Mucosa of descending colon (tissue), 3 donors: ENCODE measurements at regions not wholly inside any gene's neighbourhood (a gene's known extent, or its start where the extent isn't known, plus 50 kb on each side); places are given as distances from the start of the nearest gene placed in this dataset.

Experiments
- ATAC-seq: fragments of 200-7000 bp; cut with Tn5 transposase; one replicate; pipeline ENCODE4 v1.9.1; 2020; ENCODE audit warnings: mild to moderate bottlenecking, moderate library complexity
- DNase-seq, 3 donors: peaks; one replicate each; pipeline ENCODE4 v3.0.0-alpha.2; 2020
- H3K36me3 ChIP-seq: fragments of 200-600 bp; one replicate; pipeline ENCODE4 v1.8.0; 2021; ENCODE audit warnings: low read depth, mild to moderate bottlenecking
- H3K4me1 ChIP-seq: fragments of 200-600 bp; one replicate; pipeline ENCODE4 v1.8.0; 2021; ENCODE audit warnings: low read depth, mild to moderate bottlenecking
- H3K4me3 ChIP-seq: fragments of 200-600 bp; one replicate; pipeline ENCODE4 v1.8.0; 2021; ENCODE audit warnings: mild to moderate bottlenecking
- H3K9me3 ChIP-seq: fragments of 200-600 bp; one replicate; pipeline ENCODE4 v1.8.0; 2021; ENCODE audit warnings: mild to moderate bottlenecking
- intact Hi-C, 2 donors: fragments of 100-400 bp; cut with DNase I in 1 of 2; cut with micrococcal nuclease in 1 of 2; formaldehyde crosslinking; loops; one replicate each; pipeline versions ENCODE4 v1.11.0 to v1.11.1; 2022; cut with DNase I, micrococcal nuclease
- TF ChIP-seq, protein P1 (sequence below): fragments of 200-600 bp; IDR thresholded peaks from one replicate; pipeline ENCODE4 v1.8.0; 2022; ENCODE audit warnings: antibody characterized with exemption, mild to moderate bottlenecking
- donor health status: DM: no; HTN: no; CAD: no; lungs with moderate emphysema.
- donor health status: DM: no; HTN: no; CAD: no.
- donor health status: DM: no; HTN: yes; CAD: no.

DNA sequence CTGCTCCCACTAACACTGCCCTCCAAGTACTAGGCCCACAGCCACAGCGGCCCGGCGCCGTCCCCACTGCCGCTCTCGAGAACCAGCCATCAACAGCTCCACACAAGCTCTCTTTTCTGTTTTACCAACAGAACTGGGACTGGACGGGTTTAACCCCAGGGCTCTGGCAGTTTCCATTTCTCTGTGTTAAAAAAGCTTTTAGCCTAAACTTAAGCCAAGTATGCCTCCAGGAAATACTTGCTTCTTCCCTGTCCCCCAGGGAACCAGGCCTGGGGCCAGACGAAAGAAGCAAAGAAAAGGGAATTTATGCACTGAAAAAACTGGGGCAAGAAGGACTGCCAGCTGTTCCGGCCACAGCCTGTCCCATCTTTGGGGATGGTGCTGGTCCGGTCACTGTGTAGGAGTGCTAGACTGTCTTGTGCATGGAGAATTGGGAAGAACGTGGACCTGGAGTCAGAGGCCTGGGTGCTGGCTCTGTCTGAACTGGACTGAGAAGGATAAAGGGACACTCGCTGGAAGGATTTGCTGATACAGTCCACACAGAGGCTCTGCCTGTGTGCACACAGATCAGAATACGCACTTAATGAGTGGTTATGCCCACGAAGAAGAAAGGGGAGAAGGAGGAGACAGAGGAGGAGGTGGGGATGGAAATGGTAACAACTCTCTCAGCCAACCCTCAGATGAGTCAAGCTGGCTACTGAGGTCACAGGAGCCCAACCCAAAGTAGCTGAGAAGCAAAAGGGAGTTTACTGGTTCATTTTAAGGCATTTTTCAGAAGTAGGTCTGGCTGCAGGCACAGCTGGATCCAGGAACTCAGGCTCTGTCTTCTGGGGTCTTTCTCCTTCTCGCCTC is 254.4 kb upstream of the PMEPA1 start:
- Histone ChIP-seq H3K9me3 (no peaks in the 10 kb centered on the region), H3K36me3 (no peaks in the 10 kb centered on the region), H3K4me1 (no peaks in the 10 kb centered on the region), H3K4me3 (no peak overlapping the region)
- TF ChIP-seq, protein P1, sequence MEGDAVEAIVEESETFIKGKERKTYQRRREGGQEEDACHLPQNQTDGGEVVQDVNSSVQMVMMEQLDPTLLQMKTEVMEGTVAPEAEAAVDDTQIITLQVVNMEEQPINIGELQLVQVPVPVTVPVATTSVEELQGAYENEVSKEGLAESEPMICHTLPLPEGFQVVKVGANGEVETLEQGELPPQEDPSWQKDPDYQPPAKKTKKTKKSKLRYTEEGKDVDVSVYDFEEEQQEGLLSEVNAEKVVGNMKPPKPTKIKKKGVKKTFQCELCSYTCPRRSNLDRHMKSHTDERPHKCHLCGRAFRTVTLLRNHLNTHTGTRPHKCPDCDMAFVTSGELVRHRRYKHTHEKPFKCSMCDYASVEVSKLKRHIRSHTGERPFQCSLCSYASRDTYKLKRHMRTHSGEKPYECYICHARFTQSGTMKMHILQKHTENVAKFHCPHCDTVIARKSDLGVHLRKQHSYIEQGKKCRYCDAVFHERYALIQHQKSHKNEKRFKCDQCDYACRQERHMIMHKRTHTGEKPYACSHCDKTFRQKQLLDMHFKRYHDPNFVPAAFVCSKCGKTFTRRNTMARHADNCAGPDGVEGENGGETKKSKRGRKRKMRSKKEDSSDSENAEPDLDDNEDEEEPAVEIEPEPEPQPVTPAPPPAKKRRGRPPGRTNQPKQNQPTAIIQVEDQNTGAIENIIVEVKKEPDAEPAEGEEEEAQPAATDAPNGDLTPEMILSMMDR: no peak
- DNase-seq (no peak), ATAC-seq (no peak)
- intact Hi-C loops: no loop called here

DNA sequence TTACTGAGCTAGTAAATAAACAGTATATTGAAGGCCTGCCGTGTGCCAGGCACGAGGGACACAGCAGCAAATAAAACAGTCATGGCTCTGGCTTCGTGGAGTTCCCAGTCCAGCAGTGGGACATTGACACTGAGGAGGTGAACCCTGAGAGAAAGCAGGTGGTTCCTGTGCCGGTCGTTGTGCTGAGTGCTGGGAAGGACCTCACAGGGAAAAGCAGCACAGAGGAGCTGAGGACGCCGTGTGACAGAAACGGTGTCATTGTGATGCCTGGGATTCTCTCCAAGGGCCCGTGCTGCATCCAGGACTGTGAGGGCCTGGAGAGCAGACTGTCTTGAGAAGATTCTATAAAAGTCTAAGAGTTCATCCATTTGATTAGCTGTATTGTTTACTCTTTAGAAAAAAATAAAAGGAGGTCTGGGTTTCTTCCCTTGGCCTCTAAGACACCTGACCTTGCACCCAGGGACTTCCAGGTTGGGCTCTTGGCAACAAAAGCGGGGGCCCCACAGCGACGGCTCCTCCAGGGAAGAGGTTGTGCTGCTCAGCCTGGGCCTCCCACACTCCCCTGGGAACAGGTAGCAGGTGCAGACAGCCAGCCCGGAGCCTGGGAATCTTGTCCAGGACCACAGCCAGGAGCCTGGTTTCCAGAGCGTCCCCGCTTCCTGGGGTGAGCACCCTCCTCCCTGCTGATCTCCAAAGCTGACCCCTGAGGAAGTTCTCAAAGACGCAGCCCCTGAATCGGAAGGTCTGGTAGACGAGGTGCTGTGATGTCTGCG is 251.2 kb upstream of the PMEPA1 start:
- intact Hi-C loops: no loop called here
- TF ChIP-seq, protein P1: no peak
- H3K4me1 ChIP-seq: no peaks in the 10 kb centered on the region
- H3K9me3 ChIP-seq: no peaks in the 10 kb centered on the region
- H3K36me3 ChIP-seq: no peaks in the 10 kb centered on the region
- no peak for DNase-seq
- H3K4me3 ChIP-seq: no peak overlapping the region
- no peak for ATAC-seq

DNA sequence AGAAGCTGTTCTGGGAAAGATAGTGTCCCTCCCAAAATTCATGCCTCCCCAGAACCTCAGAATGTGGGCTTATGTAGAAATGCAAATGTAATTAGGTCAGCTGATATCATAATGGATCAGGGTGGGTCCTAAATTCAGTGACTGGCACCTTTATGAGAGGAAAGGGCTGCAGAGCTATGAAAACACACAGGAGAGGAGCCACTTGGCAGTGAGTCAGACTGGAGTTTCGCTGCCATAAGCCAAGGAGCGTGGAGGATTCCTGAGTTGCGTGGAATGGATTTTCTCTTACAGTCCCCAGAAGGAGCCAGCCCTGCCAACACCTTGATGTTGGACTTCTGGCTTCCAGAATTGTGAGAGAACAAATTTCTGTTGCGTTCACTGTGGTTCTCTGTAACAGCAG is 249.8 kb upstream of the PMEPA1 start:
- TF ChIP-seq, protein P1: no peak
- Histone ChIP-seq H3K4me3 (no peak overlapping the region), H3K36me3 (no peaks in the 10 kb centered on the region), H3K4me1 (no peaks in the 10 kb centered on the region), H3K9me3 (no peaks in the 10 kb centered on the region)
- ATAC-seq (no peak), DNase-seq (no peak)
- intact Hi-C loops: no loop called here

DNA sequence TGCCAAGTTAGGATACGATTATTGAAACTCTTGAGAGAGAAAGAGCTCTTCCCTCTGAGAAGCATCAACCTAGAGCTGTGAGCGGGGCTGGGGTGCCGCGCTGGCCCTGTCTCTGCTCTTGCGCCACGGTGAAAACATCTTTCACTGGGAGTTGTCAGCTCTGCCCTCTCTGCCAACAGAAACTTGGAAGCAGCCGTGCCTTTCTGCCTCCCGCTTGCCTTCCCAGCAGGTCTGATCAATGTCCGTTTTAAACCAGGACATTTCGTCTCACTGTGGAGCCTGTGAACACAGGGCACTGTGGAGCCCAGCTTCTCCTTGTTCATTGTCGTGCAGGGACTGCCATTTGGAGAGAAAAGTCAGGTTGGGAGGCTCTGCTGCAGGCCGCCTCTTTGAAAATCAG is 249.2 kb upstream of the PMEPA1 start:
- H3K9me3 ChIP-seq: no peaks in the 10 kb centered on the region
- intact Hi-C loops: no loop called here

DNA sequence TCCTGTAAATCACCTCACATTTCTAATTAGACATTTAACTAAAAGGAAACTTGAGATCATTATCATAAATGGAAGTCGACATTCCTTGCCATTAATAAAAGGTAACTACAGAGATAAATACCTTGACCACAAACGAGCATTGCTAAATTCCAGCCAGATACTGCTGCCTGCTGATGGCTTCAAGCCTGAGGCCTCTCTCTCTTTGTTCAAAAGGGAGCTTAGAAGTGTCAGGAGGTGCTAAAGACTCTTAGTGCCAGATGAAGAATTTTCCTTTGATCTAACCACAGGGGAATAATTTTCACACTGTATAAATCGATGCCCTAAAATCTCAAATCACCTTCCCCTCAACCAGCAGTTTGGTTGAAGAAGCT is 248.2 kb upstream of the PMEPA1 start:
- intact Hi-C loops: no loop called here
- no peak overlapping the region for H3K4me3 ChIP-seq
- no peaks in the 10 kb centered on the region for H3K36me3 ChIP-seq
- TF ChIP-seq, protein P1: no peak
- no peaks in the 10 kb centered on the region for H3K4me1 ChIP-seq
- ATAC-seq (no peak), DNase-seq (no peak)
- H3K9me3 ChIP-seq: no peaks in the 10 kb centered on the region

More for the DNA sequence above, 249.2 kb upstream of the PMEPA1 start:
- Histone ChIP-seq H3K36me3 (no peaks in the 10 kb centered on the region), H3K4me1 (no peaks in the 10 kb centered on the region), H3K4me3 (no peak overlapping the region)
- ATAC-seq (no peak), DNase-seq (no peak)
- TF ChIP-seq, protein P1: no peak
